ENCODE measurements at regions not wholly inside any gene's neighbourhood (a gene's known extent, or its start where the extent isn't known, plus 50 kb on each side); places are given as distances from the start of the nearest gene placed in this dataset.

- intact Hi-C loops (cut with DNase I; ENCODE audit: low total_unique reads), result loop anchor here (10.0 kb wide), 1 partner anchor 295 kb away; no protein-coding TSS in a partner anchor
- no peak overlapping the region for H3K4me3 ChIP-seq (ENCODE audit: low read depth, poor library complexity, severe bottlenecking)
- DNase-seq (ENCODE audit: low spot score in 2 of 2), result no peak
- TF ChIP-seq, protein P1, sequence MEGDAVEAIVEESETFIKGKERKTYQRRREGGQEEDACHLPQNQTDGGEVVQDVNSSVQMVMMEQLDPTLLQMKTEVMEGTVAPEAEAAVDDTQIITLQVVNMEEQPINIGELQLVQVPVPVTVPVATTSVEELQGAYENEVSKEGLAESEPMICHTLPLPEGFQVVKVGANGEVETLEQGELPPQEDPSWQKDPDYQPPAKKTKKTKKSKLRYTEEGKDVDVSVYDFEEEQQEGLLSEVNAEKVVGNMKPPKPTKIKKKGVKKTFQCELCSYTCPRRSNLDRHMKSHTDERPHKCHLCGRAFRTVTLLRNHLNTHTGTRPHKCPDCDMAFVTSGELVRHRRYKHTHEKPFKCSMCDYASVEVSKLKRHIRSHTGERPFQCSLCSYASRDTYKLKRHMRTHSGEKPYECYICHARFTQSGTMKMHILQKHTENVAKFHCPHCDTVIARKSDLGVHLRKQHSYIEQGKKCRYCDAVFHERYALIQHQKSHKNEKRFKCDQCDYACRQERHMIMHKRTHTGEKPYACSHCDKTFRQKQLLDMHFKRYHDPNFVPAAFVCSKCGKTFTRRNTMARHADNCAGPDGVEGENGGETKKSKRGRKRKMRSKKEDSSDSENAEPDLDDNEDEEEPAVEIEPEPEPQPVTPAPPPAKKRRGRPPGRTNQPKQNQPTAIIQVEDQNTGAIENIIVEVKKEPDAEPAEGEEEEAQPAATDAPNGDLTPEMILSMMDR (IDR thresholded peaks at IDR 0.05), result no peak
- TF ChIP-seq POLR2A (IDR thresholded peaks at IDR 0.05), result no peak
- WGBS, 2 donors, result 86 to 96% methylated on average over 1 of the region's 1 CpG
Observed at GRCh38 chr6:132219901-132220300, 181.4 kb downstream of the MOXD1 start.

- intact Hi-C loops (cut with DNase I; ENCODE audit: low total_unique reads), result no loop called here
- no peak for DNase-seq (ENCODE audit: low spot score in 2 of 2)
- TF ChIP-seq, protein P1 (IDR thresholded peaks at IDR 0.05), result no peak
- no peak for TF ChIP-seq POLR2A (IDR thresholded peaks at IDR 0.05)
- 36 to 53% methylated on average over 5 of the region's 5 CpGs for WGBS, 2 donors
- no peak overlapping the region for H3K4me3 ChIP-seq (ENCODE audit: low read depth, poor library complexity, severe bottlenecking)
Observed at GRCh38 chr6:132218059-132218696, 183.1 kb downstream of the MOXD1 start.

- intact Hi-C loops (cut with DNase I; ENCODE audit: low total_unique reads), result no loop called here
- H3K4me3 ChIP-seq (ENCODE audit: low read depth, poor library complexity, severe bottlenecking), result no peak overlapping the region
- WGBS, 2 donors, result 66 to 73% methylated on average over 2 of the region's 2 CpGs
- no peak for TF ChIP-seq POLR2A (IDR thresholded peaks at IDR 0.05)
- TF ChIP-seq, protein P1 (IDR thresholded peaks at IDR 0.05), result no peak
- DNase-seq (ENCODE audit: low spot score in 2 of 2), result no peak
Observed at GRCh38 chr6:132215805-132216204, 185.5 kb downstream of the MOXD1 start.

DNA sequence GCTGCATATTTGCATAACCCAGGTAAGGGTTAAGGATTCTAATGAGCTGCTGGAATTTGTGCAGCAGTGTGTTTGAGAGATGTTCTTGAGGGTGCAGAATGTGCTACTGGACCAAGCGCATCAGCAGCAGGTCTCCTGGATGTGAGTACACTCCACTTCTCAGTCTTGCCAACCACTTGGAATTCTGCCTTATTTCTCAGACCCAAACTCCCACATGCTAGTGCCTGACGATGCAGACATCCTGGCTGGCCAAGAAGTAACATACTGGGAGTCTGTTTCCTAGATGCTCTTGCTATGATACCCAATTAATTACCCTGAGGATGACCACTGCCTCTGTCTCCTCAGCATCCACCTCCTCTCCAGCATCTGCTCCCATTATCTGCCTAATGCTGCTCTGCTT lies 186.6 kb downstream of the MOXD1 start:
- no peak for TF ChIP-seq POLR2A (IDR thresholded peaks at IDR 0.05)
- TF ChIP-seq, protein P1 (IDR thresholded peaks at IDR 0.05), result no peak
- intact Hi-C loops (cut with DNase I; ENCODE audit: low total_unique reads), result loop anchor here (5.0 kb wide), 1 partner anchor 1988 kb away; no protein-coding TSS in a partner anchor
- no peak for DNase-seq (ENCODE audit: low spot score in 2 of 2)
- no peak overlapping the region for H3K4me3 ChIP-seq (ENCODE audit: low read depth, poor library complexity, severe bottlenecking)
- 58% methylated on average over 2 of the region's 2 CpGs for WGBS, 2 donors

DNA sequence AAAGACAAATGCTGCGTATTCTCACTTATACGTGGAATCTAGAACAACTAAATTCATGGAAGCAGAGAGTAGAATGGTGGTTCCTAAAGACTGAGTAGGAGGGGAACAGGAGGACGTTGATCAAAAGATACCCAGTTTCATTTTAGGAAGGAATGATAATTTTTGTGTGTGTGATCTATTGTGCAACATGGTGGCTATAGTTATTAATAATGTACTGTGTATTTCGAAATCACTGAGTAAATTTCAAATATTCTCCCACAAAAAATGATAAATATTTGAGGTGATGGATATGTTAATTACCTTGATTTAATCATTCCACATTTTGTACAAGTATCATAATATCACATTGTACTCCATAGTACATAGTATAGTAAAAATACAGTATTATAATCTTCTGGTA lies 187.5 kb downstream of the MOXD1 start:
- DNase-seq (ENCODE audit: low spot score in 2 of 2), result no peak
- WGBS, 2 donors, result 57 to 71% methylated on average over 4 of the region's 4 CpGs
- intact Hi-C loops (cut with DNase I; ENCODE audit: low total_unique reads), result loop anchor here (5.0 kb wide), 1 partner anchor 1989 kb away; no protein-coding TSS in a partner anchor
- no peak overlapping the region for H3K4me3 ChIP-seq (ENCODE audit: low read depth, poor library complexity, severe bottlenecking)
- TF ChIP-seq, protein P1 (IDR thresholded peaks at IDR 0.05), result no peak
- TF ChIP-seq POLR2A (IDR thresholded peaks at IDR 0.05), result no peak

- TF ChIP-seq, protein P1 (IDR thresholded peaks at IDR 0.05), result no peak
- TF ChIP-seq POLR2A (IDR thresholded peaks at IDR 0.05), result no peak
- H3K4me3 ChIP-seq (ENCODE audit: low read depth, poor library complexity, severe bottlenecking), result no peak overlapping the region
- 80 to 92% methylated on average over 4 of the region's 4 CpGs for WGBS, 2 donors
- intact Hi-C loops (cut with DNase I; ENCODE audit: low total_unique reads), result loop anchor here (5.0 kb wide), 1 partner anchor 1989 kb away; no protein-coding TSS in a partner anchor
- no peak for DNase-seq (ENCODE audit: low spot score in 2 of 2)
Observed at GRCh38 chr6:132213191-132213590, 188.1 kb downstream of the MOXD1 start.

All from lower leg skin (tissue), 4 donors.